Neural crest cell (in vitro differentiated cells): ENCODE measurements at regions not wholly inside any gene's neighbourhood (a gene's known extent, or its start where the extent isn't known, plus 50 kb on each side); places are given as distances from the start of the nearest gene placed in this dataset.
"Not testable (repeated sequence)": the region's sequence is repeated elsewhere in the genome, so short reads cannot be mapped to it uniquely, and the experiment has no call there.

Experiments used
- DNase-seq: peaks from one replicate; pipeline ENCODE4 v3.0.0; 2021; ENCODE audit warnings: low read depth, mixed read lengths, low spot score
- H3K27ac Mint-ChIP-seq: one replicate; pipeline ENCODE4 v1.8.0; 2021; ENCODE audit warnings: mild to moderate bottlenecking, mixed read lengths; ENCODE audit not compliant: unreplicated experiment
- H3K27me3 Mint-ChIP-seq: 2 replicates; pipeline ENCODE4 v1.8.0; 2021; ENCODE audit warnings: low read depth, mild to moderate bottlenecking, mixed read lengths
- H3K36me3 Mint-ChIP-seq: 2 replicates; pipeline ENCODE4 v1.8.0; 2021; ENCODE audit warnings: low read depth, mild to moderate bottlenecking, mixed read lengths
- H3K4me1 Mint-ChIP-seq: 2 replicates; pipeline ENCODE4 v1.8.0; 2021; ENCODE audit warnings: mixed read lengths
- H3K4me3 Mint-ChIP-seq: one replicate; pipeline ENCODE4 v1.8.0; 2021; ENCODE audit warnings: mild to moderate bottlenecking, mixed read lengths
- H3K9me3 Mint-ChIP-seq: 2 replicates; pipeline ENCODE4 v1.8.0; 2021; ENCODE audit warnings: mixed read lengths
- TF ChIP-seq, protein P1 (sequence below): fragments of 200-600 bp; sonication (generic); conservative IDR thresholded peaks from 2 replicates; pipeline ENCODE4 v1.5.0; 2021; ENCODE audit warnings: antibody characterized with exemption, mild to moderate bottlenecking

DNA sequence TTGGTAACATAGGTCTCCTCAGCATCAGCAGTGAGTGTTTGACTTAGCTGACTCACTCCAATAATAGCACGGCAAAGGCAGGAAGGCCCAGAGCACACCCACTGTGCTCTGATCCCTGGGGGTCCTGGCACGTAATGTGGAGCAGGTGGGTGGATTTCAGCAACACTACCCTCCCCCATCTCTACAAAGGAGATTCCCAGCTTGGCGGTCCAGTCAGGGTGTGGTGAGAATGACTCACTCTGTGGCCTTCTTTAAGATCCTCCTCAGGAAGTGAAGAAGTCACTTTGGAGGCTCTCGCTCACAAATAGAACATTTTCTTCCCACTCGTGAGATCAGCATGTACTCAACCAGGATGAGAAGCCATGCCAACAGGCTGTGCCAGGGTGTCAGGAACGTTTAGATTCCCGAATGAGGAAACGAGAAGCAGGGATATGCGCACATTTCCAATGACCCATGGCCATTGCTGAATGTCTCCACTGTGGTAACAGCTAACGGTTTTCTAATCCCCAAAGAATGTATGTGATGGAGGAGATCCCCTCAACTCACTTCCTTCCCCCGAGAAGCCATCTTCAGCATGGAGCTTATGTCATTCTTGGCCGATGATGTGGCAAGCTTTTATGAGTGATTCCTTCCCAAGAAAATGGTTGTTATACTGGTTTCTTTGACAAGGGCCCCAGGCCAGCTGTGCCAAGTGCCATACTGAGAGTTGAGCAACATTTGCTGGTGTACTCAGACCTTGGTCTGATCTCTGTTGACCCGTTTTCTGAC lies 365.2 kb downstream of the C16orf95 start:
- TF ChIP-seq, protein P1, sequence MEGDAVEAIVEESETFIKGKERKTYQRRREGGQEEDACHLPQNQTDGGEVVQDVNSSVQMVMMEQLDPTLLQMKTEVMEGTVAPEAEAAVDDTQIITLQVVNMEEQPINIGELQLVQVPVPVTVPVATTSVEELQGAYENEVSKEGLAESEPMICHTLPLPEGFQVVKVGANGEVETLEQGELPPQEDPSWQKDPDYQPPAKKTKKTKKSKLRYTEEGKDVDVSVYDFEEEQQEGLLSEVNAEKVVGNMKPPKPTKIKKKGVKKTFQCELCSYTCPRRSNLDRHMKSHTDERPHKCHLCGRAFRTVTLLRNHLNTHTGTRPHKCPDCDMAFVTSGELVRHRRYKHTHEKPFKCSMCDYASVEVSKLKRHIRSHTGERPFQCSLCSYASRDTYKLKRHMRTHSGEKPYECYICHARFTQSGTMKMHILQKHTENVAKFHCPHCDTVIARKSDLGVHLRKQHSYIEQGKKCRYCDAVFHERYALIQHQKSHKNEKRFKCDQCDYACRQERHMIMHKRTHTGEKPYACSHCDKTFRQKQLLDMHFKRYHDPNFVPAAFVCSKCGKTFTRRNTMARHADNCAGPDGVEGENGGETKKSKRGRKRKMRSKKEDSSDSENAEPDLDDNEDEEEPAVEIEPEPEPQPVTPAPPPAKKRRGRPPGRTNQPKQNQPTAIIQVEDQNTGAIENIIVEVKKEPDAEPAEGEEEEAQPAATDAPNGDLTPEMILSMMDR, result no peak
- Mint-ChIP-seq H3K4me3 (no peak overlapping the region), H3K36me3 (no peaks in the 10 kb centered on the region), H3K9me3 (peaks cover 9% of the 10 kb centered on the region), H3K4me1 (peaks cover 46% of the 10 kb centered on the region), H3K27ac (no peak overlapping the region), H3K27me3 (no peaks in the 10 kb centered on the region)
- no peak for DNase-seq

DNA sequence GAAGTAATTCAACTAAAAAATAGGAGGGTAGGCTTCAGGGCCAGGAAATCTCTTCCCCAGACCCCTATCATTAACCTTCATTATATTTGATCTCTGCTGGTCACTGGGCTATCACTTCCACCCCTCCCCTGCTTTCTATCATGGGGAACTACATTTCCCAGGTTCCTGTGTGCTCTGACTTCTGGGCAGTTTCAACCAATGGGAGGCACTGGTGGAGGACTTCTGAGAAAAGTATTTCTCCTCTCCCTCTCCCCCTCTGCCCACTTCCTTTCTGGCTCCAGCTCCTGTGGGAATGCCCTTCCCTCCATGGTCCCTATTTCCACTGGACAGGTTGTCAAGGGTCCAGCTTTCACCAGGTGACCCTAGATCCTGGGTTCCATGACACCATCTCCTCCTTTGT lies 364.4 kb downstream of the C16orf95 start:
- TF ChIP-seq, protein P1, result no peak
- DNase-seq, result no peak
- Mint-ChIP-seq H3K9me3 (peaks cover 9% of the 10 kb centered on the region), H3K27me3 (no peaks in the 10 kb centered on the region), H3K4me1 (peaks cover 47% of the 10 kb centered on the region), H3K4me3 (no peak overlapping the region), H3K36me3 (no peaks in the 10 kb centered on the region), H3K27ac (no peak overlapping the region)

DNA sequence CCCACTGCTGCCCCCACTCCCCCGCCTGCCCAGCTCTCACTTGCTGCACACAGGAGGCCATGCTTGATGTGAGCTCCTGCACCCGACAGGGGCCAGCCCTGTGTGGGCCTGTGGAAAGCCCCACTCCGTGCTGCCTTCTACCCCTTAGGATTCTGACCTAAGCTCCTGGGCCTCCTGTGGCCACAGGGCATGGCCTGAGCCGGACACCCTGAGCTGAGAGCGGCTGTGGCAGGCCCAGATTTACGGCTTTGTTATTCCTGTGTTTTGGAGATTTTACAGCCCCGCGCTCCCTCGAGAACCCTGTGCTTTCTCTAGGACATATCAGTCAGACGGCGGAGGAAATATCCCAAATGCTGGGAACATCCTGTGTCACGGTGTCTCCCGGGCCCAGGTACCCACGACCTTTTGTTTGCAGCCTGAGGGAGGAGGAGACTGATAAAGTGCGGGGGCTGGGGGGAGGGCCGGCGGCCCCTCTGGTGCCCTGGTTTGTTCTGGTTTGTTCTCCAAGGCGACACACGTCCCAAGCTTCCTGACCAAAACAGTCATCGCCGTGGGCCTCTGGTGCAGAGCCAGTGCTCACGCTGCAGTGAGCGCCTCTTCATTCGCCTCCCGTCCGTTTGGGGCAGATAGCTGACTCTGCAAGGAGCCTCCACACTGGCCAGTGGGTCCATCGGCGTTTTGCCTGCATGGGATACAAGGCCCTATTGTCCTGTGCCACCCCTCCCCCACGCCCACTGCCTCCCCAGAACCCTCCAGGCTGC lies 363.4 kb downstream of the C16orf95 start:
- TF ChIP-seq, protein P1, result no peak
- no peaks in the 10 kb centered on the region for H3K36me3 Mint-ChIP-seq
- H3K4me1 Mint-ChIP-seq, result peaks cover 56% of the 10 kb centered on the region
- peak overlapping the region; percentile 72 for H3K4me3 Mint-ChIP-seq
- H3K9me3 Mint-ChIP-seq, result peaks cover 9% of the 10 kb centered on the region
- no peaks in the 10 kb centered on the region for H3K27me3 Mint-ChIP-seq
- H3K27ac Mint-ChIP-seq, result peak overlapping the region; percentile 60
- peak; percentile 69 for DNase-seq

DNA sequence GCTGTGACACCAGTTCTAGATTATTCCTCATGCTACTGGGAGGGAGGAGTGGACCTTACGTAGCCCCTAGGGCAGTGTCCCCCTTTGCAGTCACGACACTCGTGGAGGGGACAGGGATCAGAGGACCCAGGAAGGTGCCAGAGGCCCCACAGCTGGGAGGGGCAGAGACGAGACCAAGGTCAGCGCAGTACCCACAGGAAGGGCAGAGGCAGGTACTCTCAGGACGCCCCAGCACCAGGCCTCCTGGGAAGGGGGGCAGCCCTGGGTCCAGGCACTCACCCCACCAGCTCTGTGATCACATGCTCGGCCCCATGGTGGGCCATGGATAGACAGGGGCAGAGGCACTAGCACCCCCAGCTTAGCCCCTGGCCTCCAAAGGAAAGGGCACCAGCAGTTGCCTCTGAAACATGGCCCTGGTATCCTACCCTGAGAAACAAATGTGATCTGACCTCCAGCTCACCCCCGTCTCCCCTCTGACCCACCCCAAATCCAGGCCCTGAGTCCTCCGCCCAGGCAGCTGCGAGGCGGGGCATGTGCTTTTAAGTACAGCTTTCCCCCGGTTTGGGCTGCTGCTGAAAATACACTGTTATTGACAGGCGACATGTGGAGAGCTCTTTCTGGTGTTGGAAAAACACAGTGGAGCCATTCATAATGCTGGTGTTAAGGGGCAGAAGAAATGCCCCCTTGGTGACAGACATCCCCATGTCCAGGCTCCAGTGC lies 361.9 kb downstream of the C16orf95 start:
- Mint-ChIP-seq H3K36me3 (no peaks in the 10 kb centered on the region), H3K4me3 (peak overlapping the region; percentile 61), H3K4me1 (peaks cover 68% of the 10 kb centered on the region), H3K27me3 (no peaks in the 10 kb centered on the region), H3K9me3 (peaks cover 9% of the 10 kb centered on the region), H3K27ac (no peak overlapping the region)
- DNase-seq, result no peak
- TF ChIP-seq, protein P1, result no peak

DNA sequence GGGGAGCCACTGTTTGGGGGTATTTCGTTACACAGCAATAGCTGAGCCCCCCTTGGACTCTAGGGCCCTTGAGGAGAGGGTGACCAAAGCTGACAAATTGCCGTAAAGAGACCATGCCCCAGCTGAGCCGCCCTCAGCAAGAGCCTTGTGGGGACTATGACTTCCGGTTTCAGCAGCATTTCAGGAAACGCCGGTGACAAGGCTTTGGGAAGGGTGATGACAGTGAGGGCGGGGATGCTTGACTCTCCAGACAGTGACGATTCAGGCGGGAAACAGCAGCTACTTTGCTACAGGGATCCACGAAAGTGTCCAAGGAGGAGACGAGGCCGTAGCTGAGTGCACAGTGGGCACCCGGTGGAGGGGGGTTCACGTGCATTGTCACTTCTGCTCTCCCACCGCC lies 360.8 kb downstream of the C16orf95 start:
- Mint-ChIP-seq H3K4me3 (no peak overlapping the region), H3K4me1 (peaks cover 79% of the 10 kb centered on the region), H3K27ac (no peak overlapping the region), H3K27me3 (no peaks in the 10 kb centered on the region), H3K36me3 (no peaks in the 10 kb centered on the region), H3K9me3 (peaks cover 9% of the 10 kb centered on the region)
- TF ChIP-seq, protein P1, result no peak
- DNase-seq, result no peak

DNA sequence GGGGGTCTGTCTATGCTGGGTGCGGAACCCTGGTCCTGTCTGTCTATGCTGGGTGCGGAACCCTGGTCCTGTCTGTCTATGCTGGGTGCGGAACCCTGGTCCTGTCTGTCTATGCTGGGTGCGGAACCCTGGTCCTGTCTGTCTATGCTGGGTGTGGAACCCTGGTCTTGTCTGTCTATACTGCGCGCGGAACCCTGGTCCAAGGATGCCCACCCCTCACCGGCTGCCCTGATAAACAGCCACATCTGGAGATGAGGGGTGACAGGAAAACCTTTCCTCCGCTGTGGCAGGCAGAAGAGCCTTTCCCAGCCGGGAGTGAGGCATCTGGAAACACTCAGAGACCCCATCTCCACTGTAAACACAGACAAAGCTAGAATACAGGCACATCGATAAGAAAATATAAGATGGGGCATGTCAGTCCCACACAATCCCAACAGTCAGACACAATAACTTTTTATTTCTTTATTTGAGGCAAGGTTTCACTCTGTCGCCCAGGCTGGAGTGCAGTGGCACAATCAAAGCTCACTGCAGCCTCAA lies 359.5 kb downstream of the C16orf95 start:
- not testable (repeated sequence) for DNase-seq, H3K27ac Mint-ChIP-seq, H3K4me3 Mint-ChIP-seq, H3K36me3 Mint-ChIP-seq, H3K9me3 Mint-ChIP-seq, H3K27me3 Mint-ChIP-seq
- H3K4me1 Mint-ChIP-seq, result peaks cover 83% of the 10 kb centered on the region
